ENCODE measurements at regions not wholly inside any gene's neighbourhood (a gene's known extent, or its start where the extent isn't known, plus 50 kb on each side); places are given as distances from the start of the nearest gene placed in this dataset.

- TF ChIP-seq CTCF (IDR thresholded peaks at IDR 0.05) (no peak), ZFX (IDR thresholded peaks at IDR 0.05; ENCODE audit: borderline replicate concordance) (no peak)
These were observed 52.0 kb upstream of the RTN4 start for GRCh38 chr2:55102056-55102812.

Measured in 22Rv1 (cell line).